Lung (tissue), 11 donors: ENCODE measurements at regions not wholly inside any gene's neighbourhood (a gene's known extent, or its start where the extent isn't known, plus 50 kb on each side); places are given as distances from the start of the nearest gene placed in this dataset.

Experiments
- ATAC-seq: fragments of 200-7000 bp; cut with Tn5 transposase; one replicate; pipeline ENCODE4 v1.9.1; 2020; ENCODE audit warnings: moderate number of reproducible peaks; ENCODE audit not compliant: insufficient read depth, low FRiP score
- DNase-seq, 3 donors: peaks; one replicate each; pipeline ENCODE4 v3.0.0-alpha.2; 2013 to 2017
- H3K27ac ChIP-seq, 2 donors: one replicate each; pipeline ENCODE4 v1.5.1; 2013; ENCODE audit warnings: mild to moderate bottlenecking in 2 of 2, moderate library complexity in 2 of 2, control low read depth in 1 of 2, inconsistent platforms in 1 of 2, low read depth in 1 of 2, low read length in 1 of 2
- H3K27me3 ChIP-seq, 3 donors: one replicate each; pipeline ENCODE4 v1.5.1; 2013; ENCODE audit warnings: low read length in 2 of 3; ENCODE audit not compliant: control insufficient read depth in 3 of 3, insufficient read depth in 3 of 3
- H3K36me3 ChIP-seq, 4 donors: one replicate each; pipeline ENCODE4 v1.5.1; 2013; ENCODE audit warnings: low read length in 4 of 4, mild to moderate bottlenecking in 1 of 4, moderate library complexity in 1 of 4; ENCODE audit not compliant: control insufficient read depth in 4 of 4, insufficient read depth in 4 of 4
- H3K4me1 ChIP-seq, 5 donors: one replicate each; pipeline ENCODE4 v1.5.1; 2013; ENCODE audit warnings: low read length in 5 of 5, mild to moderate bottlenecking in 2 of 5, moderate library complexity in 1 of 5; ENCODE audit not compliant: control insufficient read depth in 5 of 5, insufficient read depth in 5 of 5
- H3K4me3 ChIP-seq: one replicate; pipeline ENCODE4 v1.5.1; 2013; ENCODE audit warnings: mild to moderate bottlenecking, control low read depth, moderate library complexity
- H3K9ac ChIP-seq, 2 donors: one replicate each; pipeline ENCODE4 v1.5.1; 2013; ENCODE audit warnings: low read length in 2 of 2, control low read depth in 1 of 2; ENCODE audit not compliant: insufficient read depth in 1 of 2
- H3K9me3 ChIP-seq, 4 donors: one replicate each; pipeline ENCODE4 v1.5.1; 2013; ENCODE audit warnings: low read length in 3 of 4, mild to moderate bottlenecking in 1 of 4, moderate library complexity in 1 of 4; ENCODE audit not compliant: control insufficient read depth in 4 of 4, insufficient read depth in 3 of 4
- CTCF ChIP-seq: IDR thresholded peaks from 2 replicates; pipeline ENCODE4 v1.5.1; 2012; ENCODE audit warnings: mild to moderate bottlenecking; ENCODE audit errors: control extremely low read depth, extremely low read depth
- WGBS, 2 donors: extraction: QIAGEN DNeasy Blood & Tissue Kit; methylation state at CpG; one replicate each; pipeline ENCODE4 v1.1.7; 2013; 5-methylcytosine and 5-hydroxymethylcytosine counted together
- donor health status: control.
- donor health status: control.
- donor health status: Bipolar disorder and iron deficiency.
- donor health status: healthy.
- donor health status: DM: yes; HTN: yes; CAD: no.

- Histone ChIP-seq H3K9me3 (peaks cover 0 to 3% (median 0%) of the 10 kb centered on the region in 4 donors), H3K9ac (no peak overlapping the region), H3K36me3 (no peaks in the 10 kb centered on the region), H3K27ac (no peak overlapping the region), H3K4me1 (peaks cover 0 to 11% (median 5%) of the 10 kb centered on the region in 5 donors), H3K27me3 (no peaks in the 10 kb centered on the region), H3K4me3 (no peak overlapping the region)
- DNase-seq (no peak), ATAC-seq (no peak)
- WGBS, 2 donors = 82 to 86% methylated on average over 2 of the region's 2 CpGs
- no peak for TF ChIP-seq CTCF
Observed at GRCh38 chr2:38438133-38438882, 61.2 kb upstream of the ATL2 start.

GRCh38 chr2:38436227-38436664, 59.2 kb upstream of the ATL2 start:
- DNase-seq (no peak), ATAC-seq (no peak)

GRCh38 chr2:38435775-38436174, 58.7 kb upstream of the ATL2 start:
- no peaks in the 10 kb centered on the region for H3K27me3 ChIP-seq
- peaks cover 0 to 3% (median 0%) of the 10 kb centered on the region in 4 donors for H3K9me3 ChIP-seq
- DNase-seq = no peak
- H3K4me3 ChIP-seq = no peak overlapping the region
- no peak overlapping the region for H3K9ac ChIP-seq
- no peaks in the 10 kb centered on the region for H3K36me3 ChIP-seq
- H3K27ac ChIP-seq = no peak overlapping the region
- TF ChIP-seq CTCF = no peak
- H3K4me1 ChIP-seq = peaks cover 0 to 9% (median 0%) of the 10 kb centered on the region in 5 donors
- WGBS, 2 donors = 89 to 93% methylated on average over 2 of the region's 2 CpGs
- ATAC-seq = no peak

More at GRCh38 chr2:38436227-38436664, 59.2 kb upstream of the ATL2 start:
- Histone ChIP-seq H3K4me3 (no peak overlapping the region), H3K27ac (no peak overlapping the region), H3K4me1 (peaks cover 0 to 9% (median 0%) of the 10 kb centered on the region in 5 donors), H3K9me3 (peaks cover 0 to 3% (median 0%) of the 10 kb centered on the region in 4 donors), H3K9ac (no peak overlapping the region), H3K36me3 (no peaks in the 10 kb centered on the region), H3K27me3 (no peaks in the 10 kb centered on the region)
- WGBS, 2 donors = 88 to 96% methylated on average over 2 of the region's 2 CpGs
- TF ChIP-seq CTCF = no peak

GRCh38 chr2:38434595-38434994, 57.5 kb upstream of the ATL2 start:
- Histone ChIP-seq H3K27ac (no peak overlapping the region), H3K9ac (no peak overlapping the region)
- ATAC-seq = no peak

More at GRCh38 chr2:38434595-38434994, 57.5 kb upstream of the ATL2 start:
- TF ChIP-seq CTCF = no peak
- Histone ChIP-seq H3K27me3 (no peaks in the 10 kb centered on the region), H3K9me3 (peaks cover 0 to 3% (median 0%) of the 10 kb centered on the region in 4 donors), H3K4me3 (no peak overlapping the region), H3K36me3 (no peaks in the 10 kb centered on the region), H3K4me1 (peaks cover 0 to 7% (median 0%) of the 10 kb centered on the region in 5 donors)
- no peak for DNase-seq
